ENCODE measurements at regions not wholly inside any gene's neighbourhood (a gene's known extent, or its start where the extent isn't known, plus 50 kb on each side); places are given as distances from the start of the nearest gene placed in this dataset.

DNA sequence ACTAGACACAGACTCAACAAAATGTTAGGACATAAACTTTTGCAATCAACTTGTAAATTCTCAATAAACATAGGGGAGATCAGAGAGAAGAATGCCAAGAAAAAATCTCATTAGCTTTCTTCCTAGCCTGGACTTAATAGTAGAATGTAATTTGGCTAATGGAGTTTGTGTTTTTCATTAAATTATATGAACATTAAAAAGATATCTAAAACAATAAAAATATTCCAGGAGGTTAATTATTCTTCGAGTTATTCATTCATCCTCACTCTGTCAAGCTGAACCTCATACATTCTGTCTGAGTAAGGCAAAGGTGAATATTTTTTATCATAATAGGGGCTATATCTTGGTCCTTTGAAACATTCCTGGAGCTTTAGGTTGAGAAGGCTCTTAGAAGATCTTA is 551.9 kb upstream of the TBX3 start:
- DNase-seq, result no peak

GRCh38 chr12:115233891-115234543 is 550.0 kb upstream of the TBX3 start:
- DNase-seq, result no peak

GRCh38 chr12:115232455-115233156 is 548.6 kb upstream of the TBX3 start:
- no peak for DNase-seq

GRCh38 chr12:115230606-115231005 is 546.6 kb upstream of the TBX3 start:
- DNase-seq, result no peak

- DNase-seq, result no peak
These were observed 545.5 kb upstream of the TBX3 start for GRCh38 chr12:115229517-115229916.

- no peak for DNase-seq
These were observed 544.5 kb upstream of the TBX3 start for GRCh38 chr12:115228434-115228833.

DNA sequence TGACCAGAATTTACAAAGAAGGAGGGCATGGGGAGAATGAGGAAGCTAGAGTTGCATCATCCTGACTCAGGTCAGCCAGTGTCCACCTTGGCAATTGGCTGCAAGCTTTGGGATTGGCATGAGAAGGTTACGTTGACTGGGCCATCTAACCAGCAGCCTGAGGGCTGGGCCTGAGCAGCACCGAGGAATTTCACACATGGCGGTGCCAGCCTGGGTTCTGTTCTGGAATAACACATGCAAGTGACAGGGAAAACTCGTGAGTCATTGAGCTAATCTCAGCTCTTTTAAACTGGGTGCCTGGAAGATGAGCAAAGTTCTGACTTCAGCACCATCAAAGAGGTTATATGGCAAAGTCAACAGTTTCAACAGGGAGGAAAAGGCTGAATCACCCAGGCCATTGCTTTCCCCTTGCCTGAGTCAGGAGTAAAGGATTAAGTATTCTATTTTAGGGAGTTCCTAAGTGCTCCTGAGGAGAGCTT is 543.2 kb upstream of the TBX3 start:
- no peak for DNase-seq

- DNase-seq, result no peak
These were observed 541.9 kb upstream of the TBX3 start for GRCh38 chr12:115225845-115226244.

DNA sequence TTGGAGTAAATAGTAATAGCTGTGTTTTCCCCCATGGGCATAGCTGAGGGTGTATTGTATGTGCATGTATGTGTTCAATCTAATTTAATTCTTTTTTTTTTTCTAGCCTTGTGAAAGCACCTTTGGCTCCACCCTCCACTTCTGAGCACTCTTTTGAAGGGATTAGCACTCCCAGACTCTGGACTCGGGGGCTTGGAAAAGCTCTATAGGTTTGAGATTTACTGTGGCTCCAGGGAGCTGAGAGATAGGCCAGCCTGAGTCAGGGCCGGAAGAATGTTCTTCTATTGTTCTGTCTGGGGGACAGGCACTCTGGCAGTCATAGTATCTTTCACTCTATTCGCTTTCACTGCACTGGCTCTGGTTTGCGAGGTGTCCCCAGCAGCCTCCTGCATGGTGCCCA is 540.0 kb upstream of the TBX3 start:
- DNase-seq, result no peak

- no peak for DNase-seq
These were observed 539.3 kb upstream of the TBX3 start for GRCh38 chr12:115223322-115223721.

DNA sequence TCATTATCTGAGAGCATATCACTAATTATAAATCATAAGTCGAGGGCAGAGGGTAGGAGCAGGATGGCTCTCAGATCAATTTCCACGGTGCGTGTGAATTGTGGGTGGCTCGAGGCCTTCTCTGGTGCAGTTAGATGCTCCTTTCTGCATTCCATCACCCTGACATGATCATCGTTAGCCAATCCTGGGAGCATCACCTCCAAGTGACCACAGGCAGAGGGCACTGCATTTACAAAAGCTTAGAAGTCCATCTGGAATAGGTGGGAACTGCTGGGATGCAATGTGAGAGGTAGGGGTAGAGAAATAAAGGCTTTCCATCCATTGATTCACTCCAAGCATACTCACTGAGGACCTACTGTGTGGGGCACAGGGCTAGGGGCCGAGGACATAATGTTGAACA is 538.2 kb upstream of the TBX3 start:
- DNase-seq, result no peak

DNA sequence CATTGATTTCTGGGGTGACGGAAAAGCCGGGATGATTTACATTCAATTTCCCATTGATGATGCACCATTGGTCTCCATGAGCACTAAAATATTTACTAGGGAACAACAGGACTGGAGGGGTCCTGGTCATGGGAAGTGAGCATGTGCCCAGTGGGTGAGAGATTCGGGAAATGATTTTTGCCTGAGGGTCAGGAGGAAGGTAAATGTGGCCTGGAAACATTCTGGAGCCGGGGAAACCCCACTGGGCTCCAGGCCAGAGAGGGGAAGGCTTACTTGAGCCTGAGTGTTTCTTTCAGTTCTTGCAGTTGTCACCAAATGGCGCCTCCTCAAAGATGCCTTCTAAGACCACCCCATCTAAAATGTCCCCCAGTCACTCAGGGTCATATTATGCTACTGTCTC is 532.3 kb upstream of the TBX3 start:
- no peak for DNase-seq

- no peak for DNase-seq
These were observed 531.6 kb upstream of the TBX3 start for GRCh38 chr12:115215544-115215943.

DNA sequence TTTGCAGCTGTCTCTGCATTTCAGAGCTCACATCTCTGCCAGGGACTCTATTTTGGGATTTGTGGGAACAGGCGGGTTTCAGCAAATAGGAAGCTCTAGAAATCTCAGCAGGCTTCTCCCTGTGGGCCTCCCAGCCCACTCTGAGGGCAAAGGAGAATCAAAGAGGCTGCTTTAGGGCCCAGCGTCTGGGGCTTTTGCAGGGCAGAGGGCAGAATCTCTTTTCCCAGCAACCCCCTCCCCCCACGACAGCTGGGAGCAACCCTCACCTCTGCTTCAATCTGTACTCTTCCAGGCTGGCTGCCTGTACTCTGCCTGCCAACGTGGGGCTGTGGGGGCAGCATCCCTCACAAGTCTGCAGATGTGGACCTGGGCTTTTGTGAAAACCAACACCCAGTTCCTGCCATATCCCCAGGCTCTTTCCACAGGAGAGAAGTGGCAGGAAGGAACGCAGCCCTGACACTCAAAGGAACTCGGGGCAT is 529.6 kb upstream of the TBX3 start:
- DNase-seq, result no peak

GRCh38 chr12:115213118-115213517 is 529.1 kb upstream of the TBX3 start:
- DNase-seq, result no peak

- no peak for DNase-seq
These were observed 528.4 kb upstream of the TBX3 start for GRCh38 chr12:115212356-115212755.

GRCh38 chr12:115210533-115211252 is 526.7 kb upstream of the TBX3 start:
- DNase-seq, result no peak

DNA sequence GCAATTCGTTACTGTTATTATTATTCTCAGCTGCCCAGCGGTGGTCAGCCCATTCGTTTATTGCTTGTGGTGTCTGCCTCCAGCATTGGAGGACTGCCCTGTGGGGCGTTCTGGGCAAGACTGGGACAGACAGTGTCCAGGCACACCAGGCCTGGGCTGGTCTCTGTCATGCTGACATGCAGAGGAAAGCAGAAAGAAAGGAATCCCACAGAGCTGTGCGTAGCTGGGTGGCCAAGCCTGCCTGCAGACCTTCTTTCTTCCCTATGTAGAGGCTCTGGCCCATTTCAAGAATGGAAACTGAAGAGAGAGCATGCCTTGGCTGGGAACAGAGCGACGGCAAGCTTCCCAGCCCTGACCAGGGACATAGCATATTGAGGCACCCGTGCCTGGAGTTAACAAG is 525.3 kb upstream of the TBX3 start:
- no peak for DNase-seq

GRCh38 chr12:115208098-115208497 is 524.1 kb upstream of the TBX3 start:
- no peak for DNase-seq

GRCh38 chr12:115207216-115207915 is 523.4 kb upstream of the TBX3 start:
- DNase-seq, result no peak

DNA sequence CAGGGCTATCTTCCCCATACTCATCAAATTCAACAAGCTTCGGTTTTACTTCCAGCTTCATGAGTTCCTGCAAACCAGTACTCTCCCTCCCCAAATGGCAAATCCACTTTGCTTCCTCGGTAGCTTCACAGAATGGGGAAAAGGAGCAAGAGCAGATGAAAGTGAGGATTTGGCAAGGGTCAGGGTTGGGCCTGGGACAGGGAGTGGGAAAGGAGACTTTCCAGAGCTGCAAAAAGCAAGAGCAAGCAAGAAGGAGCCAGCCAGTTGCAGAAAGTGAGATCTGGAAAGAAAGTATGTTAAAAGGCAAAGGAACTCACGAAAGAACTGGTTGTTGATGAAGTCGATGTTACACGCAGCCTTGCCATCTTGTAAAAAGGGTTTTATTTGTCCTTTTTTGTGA is 522.8 kb upstream of the TBX3 start:
- DNase-seq, result no peak

GRCh38 chr12:115205755-115206308 is 521.9 kb upstream of the TBX3 start:
- no peak for DNase-seq

Measured in activated CD4-positive, alpha-beta T cell treated with anti-CD3 and anti-CD28 coated beads, Interleukin-2, amount 50 U/mL, for 16 hours (primary cell).